ENCODE measurements at regions not wholly inside any gene's neighbourhood (a gene's known extent, or its start where the extent isn't known, plus 50 kb on each side); places are given as distances from the start of the nearest gene placed in this dataset.

GRCh38 chr12:30269496-30269895, 426.2 kb downstream of the IPO8 start:
- Histone ChIP-seq H3K9me3 (ENCODE audit: low read depth) (no peaks in the 10 kb centered on the region), H3K4me2 (peak overlapping the region; percentile 11), H3K79me2 (no peaks in the 10 kb centered on the region), H3K4me3 (no peak overlapping the region), H2AFZ (no peak overlapping the region), H3K4me1 (ENCODE audit: insufficient read depth) (peaks cover 12% of the 10 kb centered on the region), H3K27ac (peak overlapping the region; percentile 59), H3K36me3 (replicated peaks; ENCODE audit: insufficient read depth, low read depth) (no peaks in the 10 kb centered on the region), H3K27me3 (no peaks in the 10 kb centered on the region), H3K9me2 (replicated peaks; ENCODE audit: insufficient read depth) (no peaks in the 10 kb centered on the region), H4K20me1 (ENCODE audit: insufficient read depth, poor library complexity, severe bottlenecking) (no peaks in the 10 kb centered on the region)
- peak; percentile 9 for DNase-seq (ENCODE audit: low spot score)
- no peak for TF ChIP-seq EZH2 (IDR thresholded peaks at IDR 0.05; ENCODE audit: borderline replicate concordance)
- TF ChIP-seq, protein P1, sequence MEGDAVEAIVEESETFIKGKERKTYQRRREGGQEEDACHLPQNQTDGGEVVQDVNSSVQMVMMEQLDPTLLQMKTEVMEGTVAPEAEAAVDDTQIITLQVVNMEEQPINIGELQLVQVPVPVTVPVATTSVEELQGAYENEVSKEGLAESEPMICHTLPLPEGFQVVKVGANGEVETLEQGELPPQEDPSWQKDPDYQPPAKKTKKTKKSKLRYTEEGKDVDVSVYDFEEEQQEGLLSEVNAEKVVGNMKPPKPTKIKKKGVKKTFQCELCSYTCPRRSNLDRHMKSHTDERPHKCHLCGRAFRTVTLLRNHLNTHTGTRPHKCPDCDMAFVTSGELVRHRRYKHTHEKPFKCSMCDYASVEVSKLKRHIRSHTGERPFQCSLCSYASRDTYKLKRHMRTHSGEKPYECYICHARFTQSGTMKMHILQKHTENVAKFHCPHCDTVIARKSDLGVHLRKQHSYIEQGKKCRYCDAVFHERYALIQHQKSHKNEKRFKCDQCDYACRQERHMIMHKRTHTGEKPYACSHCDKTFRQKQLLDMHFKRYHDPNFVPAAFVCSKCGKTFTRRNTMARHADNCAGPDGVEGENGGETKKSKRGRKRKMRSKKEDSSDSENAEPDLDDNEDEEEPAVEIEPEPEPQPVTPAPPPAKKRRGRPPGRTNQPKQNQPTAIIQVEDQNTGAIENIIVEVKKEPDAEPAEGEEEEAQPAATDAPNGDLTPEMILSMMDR (IDR thresholded peaks at IDR 0.05; ENCODE audit: poor library complexity): no peak
- TF ChIP-seq EZH2phosphoT487 (IDR thresholded peaks at IDR 0.05; ENCODE audit: low read depth, severe bottlenecking, unreplicated experiment): no peak

DNA sequence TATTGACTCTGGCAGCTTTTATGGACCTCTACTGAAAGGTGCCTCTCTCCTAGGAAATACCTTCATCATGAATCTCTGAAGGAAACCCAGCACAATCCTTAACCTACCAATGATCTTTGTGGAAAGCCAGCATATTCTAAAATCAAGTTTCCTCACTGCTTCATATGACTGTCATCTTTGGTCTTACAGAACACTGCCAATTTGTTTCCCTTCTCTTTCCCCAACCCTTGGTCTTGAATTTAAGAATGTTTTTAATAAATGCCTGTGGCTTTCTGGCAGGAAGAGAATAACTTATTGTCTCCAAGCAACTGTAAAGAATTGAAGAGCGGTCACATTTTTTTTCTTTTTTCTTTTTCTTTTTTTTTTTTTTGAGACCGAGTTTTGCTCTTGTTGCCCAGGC, 427.6 kb downstream of the IPO8 start:
- no peak for DNase-seq (ENCODE audit: low spot score)
- no peak overlapping the region for H2AFZ ChIP-seq
- no peaks in the 10 kb centered on the region for H3K36me3 ChIP-seq (replicated peaks; ENCODE audit: insufficient read depth, low read depth)
- WGBS (ENCODE audit: low lambda C conversion rate, missing lambda C conversion rate): 92% methylated on average over 2 of the region's 2 CpGs
- H3K4me2 ChIP-seq: no peak overlapping the region
- no peaks in the 10 kb centered on the region for H3K79me2 ChIP-seq
- no peaks in the 10 kb centered on the region for H3K9me2 ChIP-seq (replicated peaks; ENCODE audit: insufficient read depth)
- H4K20me1 ChIP-seq (ENCODE audit: insufficient read depth, poor library complexity, severe bottlenecking): no peaks in the 10 kb centered on the region
- no peaks in the 10 kb centered on the region for H3K9me3 ChIP-seq (ENCODE audit: low read depth)
- no peak overlapping the region for H3K4me3 ChIP-seq
- H3K4me1 ChIP-seq (ENCODE audit: insufficient read depth): peaks cover 12% of the 10 kb centered on the region
- H3K27me3 ChIP-seq: no peaks in the 10 kb centered on the region
- no peak for TF ChIP-seq EZH2phosphoT487 (IDR thresholded peaks at IDR 0.05; ENCODE audit: low read depth, severe bottlenecking, unreplicated experiment)
- TF ChIP-seq EZH2 (IDR thresholded peaks at IDR 0.05; ENCODE audit: borderline replicate concordance): no peak
- TF ChIP-seq, protein P1 (IDR thresholded peaks at IDR 0.05; ENCODE audit: poor library complexity): no peak
- H3K27ac ChIP-seq: no peak overlapping the region

DNA sequence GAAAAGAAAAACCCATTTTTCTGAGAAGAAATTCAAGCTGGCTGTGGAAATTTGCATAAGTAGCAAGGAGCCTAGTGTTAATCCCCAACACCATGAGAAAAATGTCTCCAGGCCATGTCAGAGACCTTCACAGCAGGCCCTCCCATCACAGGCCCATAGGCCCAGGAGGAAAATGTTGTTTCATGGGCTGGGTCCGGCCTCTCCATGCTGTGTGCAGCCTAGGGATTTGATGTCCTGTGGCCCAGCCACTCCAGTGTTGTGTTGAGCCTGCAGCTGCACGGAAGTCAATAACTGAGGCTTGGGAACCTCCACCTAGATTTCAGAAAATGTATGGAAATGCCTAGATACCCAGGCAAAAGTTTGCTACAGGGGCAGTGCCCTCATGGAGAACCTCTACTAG, 432.2 kb downstream of the IPO8 start:
- Histone ChIP-seq H3K27me3 (no peaks in the 10 kb centered on the region), H3K79me2 (no peaks in the 10 kb centered on the region), H2AFZ (no peak overlapping the region), H3K27ac (no peak overlapping the region), H3K9me2 (replicated peaks; ENCODE audit: insufficient read depth) (no peaks in the 10 kb centered on the region), H3K4me2 (no peak overlapping the region), H3K9me3 (ENCODE audit: low read depth) (no peaks in the 10 kb centered on the region), H4K20me1 (ENCODE audit: insufficient read depth, poor library complexity, severe bottlenecking) (no peaks in the 10 kb centered on the region), H3K4me3 (no peak overlapping the region), H3K4me1 (ENCODE audit: insufficient read depth) (peaks cover 2% of the 10 kb centered on the region), H3K36me3 (replicated peaks; ENCODE audit: insufficient read depth, low read depth) (no peaks in the 10 kb centered on the region)
- 47% methylated on average over 2 of the region's 2 CpGs for WGBS (ENCODE audit: low lambda C conversion rate, missing lambda C conversion rate)
- no peak for DNase-seq (ENCODE audit: low spot score)
- TF ChIP-seq EZH2phosphoT487 (IDR thresholded peaks at IDR 0.05; ENCODE audit: low read depth, severe bottlenecking, unreplicated experiment) (no peak), EZH2 (IDR thresholded peaks at IDR 0.05; ENCODE audit: borderline replicate concordance) (no peak)
- TF ChIP-seq, protein P1 (IDR thresholded peaks at IDR 0.05; ENCODE audit: poor library complexity): no peak

DNA sequence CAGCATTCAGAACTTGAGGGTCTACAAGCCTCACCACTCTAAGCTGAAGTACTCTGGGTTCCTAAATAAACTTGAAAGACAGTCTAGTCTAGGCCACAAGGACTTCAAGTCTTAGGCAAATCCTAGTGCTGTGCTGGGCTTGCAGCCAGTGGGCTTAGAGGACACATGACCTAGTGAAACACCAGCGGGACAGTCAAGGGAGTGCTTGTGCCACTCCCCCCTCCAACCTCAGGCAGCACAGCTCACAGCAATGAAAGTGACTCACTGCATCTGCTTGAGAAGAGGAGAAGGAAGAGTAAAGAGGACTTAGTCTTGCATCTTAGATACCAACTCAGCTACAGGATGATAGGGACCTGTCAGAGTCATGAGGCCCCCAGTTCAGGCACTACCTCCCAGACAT, 438.1 kb downstream of the IPO8 start:
- no peak overlapping the region for H3K4me3 ChIP-seq
- no peaks in the 10 kb centered on the region for H3K27me3 ChIP-seq
- H2AFZ ChIP-seq: no peak overlapping the region
- H4K20me1 ChIP-seq (ENCODE audit: insufficient read depth, poor library complexity, severe bottlenecking): no peaks in the 10 kb centered on the region
- H3K4me2 ChIP-seq: no peak overlapping the region
- H3K27ac ChIP-seq: no peak overlapping the region
- H3K79me2 ChIP-seq: no peaks in the 10 kb centered on the region
- TF ChIP-seq EZH2phosphoT487 (IDR thresholded peaks at IDR 0.05; ENCODE audit: low read depth, severe bottlenecking, unreplicated experiment) (no peak), EZH2 (IDR thresholded peaks at IDR 0.05; ENCODE audit: borderline replicate concordance) (no peak)
- TF ChIP-seq, protein P1 (IDR thresholded peaks at IDR 0.05; ENCODE audit: poor library complexity): no peak
- WGBS (ENCODE audit: low lambda C conversion rate, missing lambda C conversion rate): 73% methylated on average over 1 of the region's 1 CpG
- no peaks in the 10 kb centered on the region for H3K36me3 ChIP-seq (replicated peaks; ENCODE audit: insufficient read depth, low read depth)
- H3K9me3 ChIP-seq (ENCODE audit: low read depth): no peaks in the 10 kb centered on the region
- no peaks in the 10 kb centered on the region for H3K9me2 ChIP-seq (replicated peaks; ENCODE audit: insufficient read depth)
- no peak for DNase-seq (ENCODE audit: low spot score)
- H3K4me1 ChIP-seq (ENCODE audit: insufficient read depth): no peaks in the 10 kb centered on the region
